NB4 (cell line): ENCODE measurements at regions not wholly inside any gene's neighbourhood (a gene's known extent, or its start where the extent isn't known, plus 50 kb on each side); places are given as distances from the start of the nearest gene placed in this dataset.

ENCODE experiments used
- CTCF ChIP-seq: IDR thresholded peaks from one replicate; pipeline ENCODE4 v1.5.1; 2012; ENCODE audit warnings: low read depth, low read length
- MAX ChIP-seq: IDR thresholded peaks from 2 replicates; pipeline ENCODE4 v1.6.1; 2011; ENCODE audit warnings: low read depth, low read length
- MYC ChIP-seq: IDR thresholded peaks from 2 replicates; pipeline ENCODE4 v1.6.1; 2011; ENCODE audit warnings: low read depth, low read length
- POLR2A ChIP-seq: IDR thresholded peaks from 2 replicates; pipeline ENCODE4 v1.6.1; 2011; ENCODE audit warnings: mild to moderate bottlenecking; ENCODE audit not compliant: insufficient read length; ENCODE audit errors: extremely low read depth

- TF ChIP-seq CTCF (no peak), POLR2A (no peak), MYC (no peak), MAX (no peak)
Observed at GRCh38 chr18:75981102-75981501, 513.9 kb downstream of the ZNF516 start.
